NOMO-1 treated with dmso at 0.1 percent for 144 hours (cell line): ENCODE measurements at regions not wholly inside any gene's neighbourhood (a gene's known extent, or its start where the extent isn't known, plus 50 kb on each side); places are given as distances from the start of the nearest gene placed in this dataset.
"Not testable (repeated sequence)": the region's sequence is repeated elsewhere in the genome, so short reads cannot be mapped to it uniquely, and the experiment has no call there.

ENCODE experiments used
- DNase-seq: peaks from one replicate; lab custom pipeline; 2025; ENCODE audit not compliant: unreplicated experiment; lab: John Stamatoyannopoulos, UW

GRCh38 chr5:36462295-36463021 lies 143.9 kb upstream of the SLC1A3 start:
- no peak for DNase-seq

GRCh38 chr5:36475942-36476341 lies 130.5 kb upstream of the SLC1A3 start:
- DNase-seq = not testable (repeated sequence)

DNA sequence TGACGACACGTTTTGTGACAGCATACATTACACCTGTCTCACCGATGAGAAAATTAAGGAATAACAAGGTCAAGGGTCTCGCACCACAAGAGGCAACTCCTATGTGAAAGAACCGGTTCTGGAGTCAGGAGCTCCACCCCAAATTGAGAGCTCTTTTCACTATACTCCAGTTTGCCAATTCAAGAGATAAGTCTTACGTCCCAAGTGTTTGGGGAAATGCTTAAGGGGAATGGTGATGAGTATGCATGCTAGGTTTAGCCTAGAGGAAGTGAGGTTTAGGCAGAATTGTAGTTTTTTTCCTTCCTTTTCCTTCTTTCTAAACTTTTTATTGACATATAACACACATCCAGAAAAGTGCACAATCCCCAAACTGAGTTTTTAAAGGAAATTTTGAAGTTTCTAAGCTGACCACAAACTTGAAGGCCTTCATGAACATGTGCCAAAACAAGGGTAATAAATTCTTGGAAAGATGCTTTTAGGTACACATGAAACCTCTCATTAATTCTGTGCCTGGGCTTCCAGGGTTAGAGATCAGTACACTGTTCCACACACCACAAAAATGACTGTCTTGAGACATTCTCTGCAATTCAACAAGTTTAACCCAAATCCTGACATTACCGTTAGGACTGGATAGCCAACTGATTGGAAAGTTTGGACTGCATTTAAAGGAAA lies 127.6 kb upstream of the SLC1A3 start:
- no peak for DNase-seq

GRCh38 chr5:36481454-36482120 lies 124.8 kb upstream of the SLC1A3 start:
- DNase-seq = no peak

DNA sequence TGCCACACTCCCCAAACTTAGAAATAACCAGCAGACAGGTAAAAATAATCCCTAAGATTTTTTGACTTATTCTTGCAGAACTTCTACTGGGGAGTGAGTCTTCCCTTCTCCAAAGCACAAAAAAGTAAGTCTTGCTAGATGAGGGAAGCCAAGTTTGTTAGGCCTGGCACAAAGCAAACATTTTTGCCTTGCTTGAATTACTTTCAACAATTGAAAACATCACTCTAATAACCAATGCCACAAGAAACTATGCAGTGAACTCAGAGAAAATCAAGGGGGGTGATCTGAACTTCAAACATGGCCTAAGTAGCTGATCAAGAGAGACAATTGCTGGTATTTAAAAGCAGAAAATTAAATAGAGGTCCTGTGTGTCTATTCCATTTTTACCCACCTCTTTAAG lies 123.6 kb upstream of the SLC1A3 start:
- DNase-seq = no peak

DNA sequence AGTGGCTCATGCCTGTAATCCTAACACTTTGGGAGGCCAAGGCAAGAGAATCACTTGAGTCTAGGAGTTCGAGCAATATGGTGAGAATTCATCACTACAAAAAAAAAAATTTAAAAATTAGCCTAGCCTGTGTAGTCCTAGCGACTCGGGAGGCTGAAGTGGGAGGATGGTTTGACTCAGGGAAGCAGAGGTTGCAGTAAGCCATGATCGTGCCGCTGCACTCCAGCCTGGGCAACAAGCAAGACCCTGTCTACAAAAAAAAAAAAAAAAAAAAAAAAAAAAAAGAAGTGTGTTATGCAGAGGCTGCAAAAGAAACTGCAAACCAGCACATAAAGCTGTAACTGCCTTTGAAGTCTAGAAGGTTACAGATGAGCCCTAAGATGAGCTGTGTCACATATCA lies 116.9 kb upstream of the SLC1A3 start:
- DNase-seq = no peak

DNA sequence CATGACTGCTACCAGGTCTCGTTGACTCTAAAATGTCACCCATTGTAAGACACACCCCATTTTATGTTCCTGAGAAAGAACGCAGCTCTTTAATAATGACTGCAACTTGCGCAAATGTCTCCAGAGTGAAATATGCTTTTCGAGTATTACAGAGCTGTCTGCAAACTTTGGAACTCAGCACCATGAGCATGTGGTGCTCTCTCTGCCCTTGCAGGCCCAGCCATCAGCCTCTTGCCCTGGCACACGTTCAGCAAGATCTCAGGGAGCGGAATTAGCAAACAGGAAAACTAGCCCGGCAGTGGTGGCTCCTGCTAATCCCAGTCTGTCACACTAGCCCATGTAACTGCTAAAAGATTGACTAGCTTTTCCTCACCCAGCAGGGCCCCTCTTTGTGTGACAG lies 114.5 kb upstream of the SLC1A3 start:
- no peak for DNase-seq

DNA sequence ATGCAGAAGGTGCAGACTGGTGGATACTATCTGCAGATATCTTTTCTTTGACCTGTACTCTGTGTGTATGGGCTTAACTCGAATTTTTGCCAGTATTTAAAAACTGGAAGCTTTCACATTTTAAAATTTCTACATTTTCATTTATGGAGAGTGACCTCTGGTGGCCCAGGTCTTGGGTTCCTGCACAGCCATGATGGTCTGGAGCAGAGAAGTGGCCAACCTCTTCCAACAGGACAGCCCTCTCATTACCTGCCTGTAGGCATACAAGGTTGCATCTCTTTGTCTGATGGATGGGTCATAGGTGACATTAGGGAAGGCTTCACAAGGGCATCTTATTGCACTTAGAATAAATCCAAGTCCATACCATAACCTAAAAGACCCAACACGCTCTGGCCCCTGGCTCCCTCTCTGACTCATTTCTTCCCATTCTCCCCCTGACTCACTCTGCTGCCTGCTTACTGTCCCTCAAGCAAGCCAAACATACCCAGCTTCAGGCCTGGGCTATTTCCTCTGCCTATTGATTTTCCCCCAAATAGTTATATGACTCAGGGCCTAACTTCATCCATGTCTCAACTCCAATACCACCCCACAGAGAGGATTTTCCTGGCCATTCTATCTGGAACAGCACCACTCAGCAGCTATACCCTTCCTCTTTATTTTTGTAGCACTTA lies 113.3 kb upstream of the SLC1A3 start:
- DNase-seq = no peak

GRCh38 chr5:36494028-36494427 lies 112.4 kb upstream of the SLC1A3 start:
- DNase-seq = no peak

DNA sequence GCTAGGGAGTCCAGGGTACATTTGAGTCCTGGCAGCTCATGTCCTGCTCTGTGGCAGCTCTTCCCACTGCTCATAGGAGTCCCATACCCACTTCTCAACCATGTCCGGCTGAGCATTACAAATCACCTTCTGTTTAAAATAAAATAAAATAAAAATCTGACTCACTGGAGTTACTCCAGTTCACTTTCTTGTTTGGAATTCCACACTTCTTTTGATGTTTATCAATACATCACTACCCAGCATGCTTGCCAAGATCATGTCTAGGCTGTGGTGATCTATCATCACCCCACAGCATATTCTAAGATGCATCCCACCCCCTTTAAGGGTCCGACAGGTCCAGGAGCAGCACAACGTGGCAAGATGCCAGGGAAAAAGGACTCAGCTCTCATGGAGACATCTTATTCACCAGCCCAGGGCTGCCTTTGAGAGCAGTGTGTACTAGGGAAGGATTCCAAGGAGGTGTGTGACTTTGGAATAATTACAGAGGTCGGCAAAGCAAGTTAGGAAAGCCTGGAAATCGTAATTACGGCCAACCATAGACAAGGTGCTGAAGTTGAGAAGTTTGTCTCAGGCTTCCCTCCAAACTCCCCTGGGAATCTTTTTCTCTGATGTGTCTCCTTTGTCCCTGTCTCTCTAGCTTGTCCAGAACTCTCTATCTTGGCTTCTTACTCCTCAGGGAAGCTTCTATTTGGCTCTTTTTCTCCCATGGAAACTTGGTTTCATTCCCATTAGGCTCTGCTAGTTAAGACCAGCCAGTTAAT lies 111.4 kb upstream of the SLC1A3 start:
- no peak for DNase-seq

DNA sequence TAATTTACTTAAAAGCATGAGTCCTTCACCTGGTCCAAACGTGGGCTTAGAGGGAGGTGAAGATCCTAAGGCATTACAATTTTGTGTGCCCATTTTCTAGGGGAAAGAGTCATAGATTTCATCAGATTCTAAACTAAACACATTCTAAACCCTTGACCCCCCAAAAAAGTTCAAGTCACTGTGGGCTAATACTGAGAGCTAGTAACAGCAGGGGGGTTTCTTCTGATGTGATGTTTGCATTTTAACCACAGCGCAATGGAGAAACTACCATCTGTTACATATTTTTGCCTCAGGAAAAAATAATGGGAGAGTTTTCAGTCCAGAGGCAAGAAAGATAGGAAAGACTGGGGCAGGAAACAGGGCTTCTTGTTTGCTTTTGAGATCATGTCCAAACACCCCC lies 110.8 kb upstream of the SLC1A3 start:
- DNase-seq = no peak

DNA sequence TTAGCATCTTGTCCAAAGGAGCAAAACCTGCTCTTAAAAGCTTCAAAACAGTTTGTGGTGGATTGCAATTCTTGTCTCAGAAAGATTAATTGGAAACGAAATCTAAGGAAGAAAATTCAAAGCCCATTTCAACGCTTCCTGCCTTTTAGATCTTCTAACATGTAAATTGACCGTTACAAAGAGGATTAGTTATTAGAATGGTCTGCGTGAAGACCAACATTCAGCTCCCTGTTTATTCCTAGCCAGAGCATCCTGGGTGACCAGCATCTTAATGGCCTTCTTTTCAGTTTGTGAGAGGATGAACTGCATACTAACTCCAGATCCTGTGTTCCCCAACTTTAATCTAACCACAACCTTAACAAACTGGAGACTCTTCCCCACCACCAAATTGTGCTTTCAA lies 109.9 kb upstream of the SLC1A3 start:
- DNase-seq = no peak

GRCh38 chr5:36502608-36503007 lies 103.8 kb upstream of the SLC1A3 start:
- no peak for DNase-seq

GRCh38 chr5:36505021-36505420 lies 101.4 kb upstream of the SLC1A3 start:
- no peak for DNase-seq

GRCh38 chr5:36507332-36507952 lies 99.0 kb upstream of the SLC1A3 start:
- peak; percentile 43 for DNase-seq

DNA sequence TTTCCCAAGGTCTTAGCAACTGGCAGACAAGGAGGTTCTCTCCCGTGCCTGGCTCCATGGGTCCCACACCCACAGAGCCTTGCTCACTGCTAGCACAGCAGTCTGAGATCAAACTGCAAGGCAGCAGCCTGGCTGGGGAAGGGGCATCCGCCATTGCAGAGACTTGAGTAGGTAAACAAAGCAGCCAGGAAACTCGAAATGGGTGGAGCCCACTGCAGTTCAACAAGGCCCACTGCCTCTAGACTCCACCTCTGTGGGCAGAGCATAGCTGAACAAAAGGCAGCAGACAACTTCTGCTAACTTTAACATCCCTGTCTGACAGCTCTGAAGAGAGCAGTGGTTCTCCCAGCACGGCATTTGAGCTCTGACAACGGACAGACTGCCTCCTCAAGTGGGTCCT lies 98.1 kb upstream of the SLC1A3 start:
- DNase-seq = not testable (repeated sequence)

DNA sequence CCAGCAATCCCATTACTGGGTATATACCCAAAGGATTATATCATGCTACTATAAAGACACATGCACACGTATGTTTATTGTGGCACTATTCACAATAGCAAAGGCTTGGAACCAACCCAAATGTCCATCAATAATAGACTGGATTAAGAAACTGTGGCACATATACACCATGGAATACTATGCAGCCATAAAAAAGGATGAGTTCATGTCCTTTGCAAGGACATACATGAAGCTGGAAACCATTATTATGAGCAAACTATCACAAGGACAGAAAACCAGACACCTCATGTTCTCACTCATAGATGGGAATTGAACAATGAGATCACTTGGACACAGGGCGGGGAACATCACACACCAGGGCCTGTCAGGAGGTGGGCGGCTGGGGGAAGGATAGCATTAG lies 92.8 kb upstream of the SLC1A3 start:
- not testable (repeated sequence) for DNase-seq

GRCh38 chr5:36519881-36520280 lies 86.5 kb upstream of the SLC1A3 start:
- no peak for DNase-seq

DNA sequence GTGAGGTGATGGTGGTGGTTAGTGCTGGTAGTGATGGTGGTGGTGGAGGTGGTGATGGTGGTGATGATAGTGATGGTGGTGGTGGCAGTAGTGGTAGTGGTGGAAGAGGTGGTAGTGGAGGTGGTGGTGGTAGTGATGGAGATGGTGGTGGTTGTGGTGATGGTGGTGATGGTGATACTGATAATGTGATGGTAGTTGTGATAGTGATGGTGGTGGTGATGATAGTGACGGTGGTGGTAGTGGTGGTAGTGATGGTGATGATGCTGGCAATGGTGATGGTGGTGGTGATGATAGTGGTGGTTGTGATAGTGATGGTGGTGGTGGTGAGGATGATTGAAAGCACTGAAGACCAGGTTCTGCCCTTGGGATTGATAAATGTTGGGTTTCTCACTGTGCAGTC lies 85.2 kb upstream of the SLC1A3 start:
- DNase-seq = no peak
